Upper lobe of left lung (tissue), 4 donors: ENCODE measurements at regions not wholly inside any gene's neighbourhood (a gene's known extent, or its start where the extent isn't known, plus 50 kb on each side); places are given as distances from the start of the nearest gene placed in this dataset.

Experiments used
- EP300 ChIP-seq, 4 donors: sonication (generic); formaldehyde crosslinking; IDR thresholded peaks; one replicate each; pipeline ENCODE4 v1.5.1; 2017; ENCODE audit warnings: antibody characterized with exemption in 4 of 4, control low read depth in 2 of 4
- POLR2AphosphoS5 ChIP-seq, 2 donors: sonication (generic); formaldehyde crosslinking; IDR thresholded peaks; one replicate each; pipeline ENCODE4 v1.5.1; 2017; ENCODE audit warnings: antibody characterized with exemption in 2 of 2
- TF ChIP-seq, protein P1 (sequence below), 6 experiments: fragments of 450-650 bp in 4 of 6; fragments of 200-600 bp in 2 of 6; sonication (generic) in 2 of 6; IDR thresholded peaks; one replicate each; pipeline ENCODE4 v1.5.1; 2016 to 2019; ENCODE audit warnings: antibody characterized with exemption in 6 of 6

DNA sequence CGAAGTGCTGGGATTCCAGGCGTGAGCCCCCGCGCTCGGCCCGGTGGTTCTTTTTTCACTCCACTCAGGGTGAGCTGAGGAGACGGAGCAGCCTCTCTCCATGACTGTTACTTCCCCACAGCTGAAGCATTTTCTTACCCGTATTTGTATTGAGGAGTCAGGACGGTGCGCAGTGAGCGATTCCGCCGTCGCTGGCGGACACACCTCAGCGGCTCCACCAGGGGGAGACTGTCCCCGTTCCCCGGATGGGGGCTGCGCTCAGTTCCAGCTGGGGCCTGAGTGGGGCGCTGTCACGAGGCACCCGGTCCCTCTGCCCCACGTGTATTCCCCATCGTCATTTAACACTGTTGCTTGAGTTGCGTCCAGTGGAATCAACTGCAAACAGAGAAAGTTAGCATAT is 844.0 kb upstream of the FRG1 start:
- TF ChIP-seq, protein P1, sequence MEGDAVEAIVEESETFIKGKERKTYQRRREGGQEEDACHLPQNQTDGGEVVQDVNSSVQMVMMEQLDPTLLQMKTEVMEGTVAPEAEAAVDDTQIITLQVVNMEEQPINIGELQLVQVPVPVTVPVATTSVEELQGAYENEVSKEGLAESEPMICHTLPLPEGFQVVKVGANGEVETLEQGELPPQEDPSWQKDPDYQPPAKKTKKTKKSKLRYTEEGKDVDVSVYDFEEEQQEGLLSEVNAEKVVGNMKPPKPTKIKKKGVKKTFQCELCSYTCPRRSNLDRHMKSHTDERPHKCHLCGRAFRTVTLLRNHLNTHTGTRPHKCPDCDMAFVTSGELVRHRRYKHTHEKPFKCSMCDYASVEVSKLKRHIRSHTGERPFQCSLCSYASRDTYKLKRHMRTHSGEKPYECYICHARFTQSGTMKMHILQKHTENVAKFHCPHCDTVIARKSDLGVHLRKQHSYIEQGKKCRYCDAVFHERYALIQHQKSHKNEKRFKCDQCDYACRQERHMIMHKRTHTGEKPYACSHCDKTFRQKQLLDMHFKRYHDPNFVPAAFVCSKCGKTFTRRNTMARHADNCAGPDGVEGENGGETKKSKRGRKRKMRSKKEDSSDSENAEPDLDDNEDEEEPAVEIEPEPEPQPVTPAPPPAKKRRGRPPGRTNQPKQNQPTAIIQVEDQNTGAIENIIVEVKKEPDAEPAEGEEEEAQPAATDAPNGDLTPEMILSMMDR (IDR thresholded peaks at IDR 0.05) = no peak
- TF ChIP-seq POLR2AphosphoS5 (IDR thresholded peaks at IDR 0.05) (no peak), EP300 (IDR thresholded peaks at IDR 0.05) (no peak)
